Memory B cell (primary cell): ENCODE measurements at regions not wholly inside any gene's neighbourhood (a gene's known extent, or its start where the extent isn't known, plus 50 kb on each side); places are given as distances from the start of the nearest gene placed in this dataset.

Experiments
- ATAC-seq: fragments of 150-1000 bp; cut with Tn5 transposase; 2 replicates; pipeline ENCODE4 v1.10.0; 2021; ENCODE audit warnings: low read depth, mild to moderate bottlenecking, moderate library complexity
- DNase-seq, 2 donors: peaks; one replicate each; pipeline ENCODE4 v3.0.0; 2022; ENCODE audit warnings: low spot score in 2 of 2
- H3K27ac Mint-ChIP-seq: one replicate; pipeline ENCODE4 v1.8.0; 2022; ENCODE audit warnings: mild to moderate bottlenecking, moderate library complexity, mixed read lengths
- H3K27me3 Mint-ChIP-seq: one replicate; pipeline ENCODE4 v1.8.0; 2022; ENCODE audit warnings: mixed read lengths
- H3K36me3 Mint-ChIP-seq: one replicate; pipeline ENCODE4 v1.8.0; 2022; ENCODE audit warnings: mild to moderate bottlenecking, mixed read lengths
- H3K4me1 Mint-ChIP-seq: one replicate; pipeline ENCODE4 v1.8.0; 2022; ENCODE audit warnings: mixed read lengths
- H3K4me3 Mint-ChIP-seq: one replicate; pipeline ENCODE4 v1.8.0; 2022; ENCODE audit warnings: mild to moderate bottlenecking, moderate library complexity, mixed read lengths
- H3K9me3 Mint-ChIP-seq: one replicate; pipeline ENCODE4 v1.8.0; 2022; ENCODE audit warnings: mixed read lengths

- peaks cover 2% of the 10 kb centered on the region for H3K9me3 Mint-ChIP-seq
- H3K27ac Mint-ChIP-seq: no peak overlapping the region
- H3K4me3 Mint-ChIP-seq: no peak overlapping the region
- no peak for ATAC-seq
- H3K4me1 Mint-ChIP-seq: no peaks in the 10 kb centered on the region
- H3K27me3 Mint-ChIP-seq: peaks cover 2% of the 10 kb centered on the region
- no peak for DNase-seq
- no peaks in the 10 kb centered on the region for H3K36me3 Mint-ChIP-seq
Measured at GRCh38 chr11:122033193-122033592, 82.8 kb downstream of the BLID start.

DNA sequence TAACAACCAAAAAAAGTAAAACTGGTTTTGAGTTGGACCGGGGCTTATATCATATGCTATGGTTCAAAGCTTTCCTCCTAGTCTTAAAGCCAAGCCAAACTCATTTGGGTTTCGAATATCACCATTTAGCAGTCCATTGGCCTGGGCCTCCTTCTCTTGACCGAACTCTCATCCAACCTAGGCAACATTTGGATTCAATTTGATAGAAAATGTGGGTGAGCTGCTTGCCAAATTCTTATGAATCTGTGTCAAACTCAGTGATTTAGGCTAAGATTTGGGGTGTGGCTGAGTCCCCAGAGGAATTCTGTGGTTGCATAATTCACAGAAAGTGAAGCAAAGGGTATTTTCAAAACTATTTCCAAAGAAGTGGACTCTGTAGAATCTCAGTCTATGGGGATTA lies 83.7 kb downstream of the BLID start:
- Mint-ChIP-seq H3K9me3 (no peaks in the 10 kb centered on the region), H3K27ac (no peak overlapping the region), H3K36me3 (no peaks in the 10 kb centered on the region), H3K27me3 (peaks cover 3% of the 10 kb centered on the region), H3K4me1 (no peaks in the 10 kb centered on the region), H3K4me3 (no peak overlapping the region)
- DNase-seq: no peak
- ATAC-seq: no peak

DNA sequence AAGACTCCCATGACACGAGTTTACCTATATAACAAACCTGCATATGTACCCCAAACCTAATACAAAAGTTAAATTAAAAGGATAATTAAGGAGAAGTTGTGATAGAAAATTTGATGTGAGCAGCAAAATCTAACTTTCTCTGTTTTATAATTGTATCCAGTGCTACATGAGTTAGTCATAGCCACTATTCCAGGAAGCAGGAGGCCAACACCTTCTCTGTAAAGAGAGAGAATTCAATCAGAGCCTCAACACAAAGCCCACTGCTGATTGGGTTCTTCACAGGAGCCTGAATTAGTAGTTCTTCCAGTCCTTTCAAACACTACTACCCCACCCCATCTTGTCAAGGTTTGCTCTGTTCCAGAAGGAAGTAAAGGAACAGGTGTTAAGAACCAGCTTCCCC lies 84.2 kb downstream of the BLID start:
- ATAC-seq (no peak), DNase-seq (no peak)
- Mint-ChIP-seq H3K4me1 (no peaks in the 10 kb centered on the region), H3K27me3 (peaks cover 3% of the 10 kb centered on the region), H3K4me3 (no peak overlapping the region), H3K36me3 (no peaks in the 10 kb centered on the region), H3K9me3 (no peaks in the 10 kb centered on the region), H3K27ac (no peak overlapping the region)

GRCh38 chr11:122030286-122030685 lies 85.7 kb downstream of the BLID start:
- Mint-ChIP-seq H3K9me3 (no peaks in the 10 kb centered on the region), H3K4me1 (no peaks in the 10 kb centered on the region), H3K4me3 (no peak overlapping the region), H3K27me3 (peaks cover 3% of the 10 kb centered on the region), H3K36me3 (no peaks in the 10 kb centered on the region), H3K27ac (no peak overlapping the region)
- no peak for ATAC-seq
- no peak for DNase-seq

DNA sequence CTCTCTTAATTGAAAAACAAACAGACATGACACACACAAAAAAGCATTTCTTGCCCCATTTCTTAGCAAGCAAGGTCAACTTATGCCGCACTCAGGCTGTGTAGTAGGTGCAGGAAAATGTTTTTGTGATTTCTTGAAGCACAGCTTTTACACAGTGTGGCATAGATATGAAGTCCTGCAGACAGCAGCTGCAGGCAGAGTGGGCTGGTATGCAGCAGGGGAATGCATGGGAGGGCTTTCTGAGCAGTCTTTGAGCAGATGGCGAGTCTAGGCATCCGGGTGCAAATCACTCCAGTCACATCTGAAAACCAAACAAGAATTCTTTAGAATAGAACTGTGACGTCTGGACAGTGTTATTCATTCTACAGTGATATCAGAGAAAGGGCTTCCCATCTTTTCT lies 87.5 kb downstream of the BLID start:
- Mint-ChIP-seq H3K27ac (no peak overlapping the region), H3K27me3 (peaks cover 5% of the 10 kb centered on the region), H3K4me3 (no peak overlapping the region), H3K4me1 (no peaks in the 10 kb centered on the region), H3K36me3 (no peaks in the 10 kb centered on the region), H3K9me3 (no peaks in the 10 kb centered on the region)
- ATAC-seq (no peak), DNase-seq (no peak)

- DNase-seq (no peak), ATAC-seq (no peak)
- Mint-ChIP-seq H3K4me3 (no peak overlapping the region), H3K27me3 (peaks cover 5% of the 10 kb centered on the region), H3K9me3 (no peaks in the 10 kb centered on the region), H3K4me1 (no peaks in the 10 kb centered on the region), H3K27ac (no peak overlapping the region), H3K36me3 (no peaks in the 10 kb centered on the region)
Measured at GRCh38 chr11:122028036-122028435, 88.0 kb downstream of the BLID start.

- H3K4me3 Mint-ChIP-seq: no peak overlapping the region
- no peak overlapping the region for H3K27ac Mint-ChIP-seq
- DNase-seq: no peak
- peaks cover 3% of the 10 kb centered on the region for H3K27me3 Mint-ChIP-seq
- ATAC-seq: no peak
- H3K4me1 Mint-ChIP-seq: no peaks in the 10 kb centered on the region
- H3K36me3 Mint-ChIP-seq: no peaks in the 10 kb centered on the region
- H3K9me3 Mint-ChIP-seq: no peaks in the 10 kb centered on the region
Measured at GRCh38 chr11:122025757-122026156, 90.3 kb downstream of the BLID start.

- Mint-ChIP-seq H3K4me3 (no peak overlapping the region), H3K27me3 (peaks cover 3% of the 10 kb centered on the region), H3K4me1 (no peaks in the 10 kb centered on the region), H3K36me3 (no peaks in the 10 kb centered on the region), H3K9me3 (no peaks in the 10 kb centered on the region), H3K27ac (no peak overlapping the region)
- no peak for DNase-seq
- no peak for ATAC-seq
Measured at GRCh38 chr11:122024278-122024677, 91.7 kb downstream of the BLID start.

- ATAC-seq (no peak), DNase-seq (no peak)
- Mint-ChIP-seq H3K36me3 (no peaks in the 10 kb centered on the region), H3K27ac (no peak overlapping the region), H3K27me3 (peaks cover 3% of the 10 kb centered on the region), H3K4me3 (no peak overlapping the region), H3K4me1 (no peaks in the 10 kb centered on the region), H3K9me3 (no peaks in the 10 kb centered on the region)
Measured at GRCh38 chr11:122023614-122024250, 92.3 kb downstream of the BLID start.

GRCh38 chr11:122022646-122023045 lies 93.4 kb downstream of the BLID start:
- no peaks in the 10 kb centered on the region for H3K36me3 Mint-ChIP-seq
- ATAC-seq (no peak), DNase-seq (no peak)
- no peaks in the 10 kb centered on the region for H3K4me1 Mint-ChIP-seq
- peaks cover 1% of the 10 kb centered on the region for H3K27me3 Mint-ChIP-seq
- no peak overlapping the region for H3K27ac Mint-ChIP-seq
- no peaks in the 10 kb centered on the region for H3K9me3 Mint-ChIP-seq
- H3K4me3 Mint-ChIP-seq: no peak overlapping the region

GRCh38 chr11:122020902-122021301 lies 95.1 kb downstream of the BLID start:
- DNase-seq (no peak), ATAC-seq (no peak)
- peaks cover 1% of the 10 kb centered on the region for H3K27me3 Mint-ChIP-seq
- H3K4me1 Mint-ChIP-seq: no peaks in the 10 kb centered on the region
- no peak overlapping the region for H3K4me3 Mint-ChIP-seq
- no peaks in the 10 kb centered on the region for H3K9me3 Mint-ChIP-seq
- no peaks in the 10 kb centered on the region for H3K36me3 Mint-ChIP-seq
- H3K27ac Mint-ChIP-seq: no peak overlapping the region

DNA sequence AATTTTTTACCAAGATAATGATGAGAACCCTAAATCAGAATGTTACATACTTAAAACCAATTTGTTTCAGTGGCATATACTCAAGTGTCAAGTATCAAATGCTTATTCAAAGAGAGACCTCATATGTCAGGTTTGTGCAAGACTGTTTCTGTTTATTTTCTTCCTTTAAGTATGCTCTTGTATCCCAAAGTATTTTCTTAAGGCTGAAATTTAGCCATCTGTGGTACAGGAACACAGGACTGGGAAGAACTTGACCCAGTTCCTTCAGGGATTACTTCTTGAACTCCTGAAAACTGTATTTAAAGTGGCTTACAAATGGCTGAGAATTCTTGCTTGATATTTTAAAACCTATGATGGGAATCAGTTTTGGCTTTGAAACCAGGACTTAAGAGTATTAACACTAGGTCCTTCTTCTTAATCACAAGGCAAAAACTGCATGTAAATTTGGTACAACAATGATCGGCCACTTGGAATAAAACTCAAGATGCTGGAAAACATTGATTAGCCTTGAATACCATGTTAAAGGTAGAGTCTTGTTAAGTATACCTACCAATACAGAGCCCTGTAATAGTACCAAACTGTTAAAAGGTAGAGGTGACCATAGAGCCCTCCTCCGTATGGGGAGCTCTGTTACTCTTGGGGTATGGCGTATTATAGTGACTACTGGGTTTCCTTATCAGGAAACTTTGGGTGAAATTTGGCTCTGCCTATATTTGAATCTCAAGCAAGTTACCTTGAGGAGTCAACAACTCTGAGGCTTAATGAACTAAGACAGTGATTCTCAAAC lies 95.9 kb downstream of the BLID start:
- Mint-ChIP-seq H3K9me3 (no peaks in the 10 kb centered on the region), H3K27ac (no peak overlapping the region), H3K36me3 (no peaks in the 10 kb centered on the region), H3K27me3 (peaks cover 1% of the 10 kb centered on the region), H3K4me1 (no peaks in the 10 kb centered on the region), H3K4me3 (no peak overlapping the region)
- ATAC-seq: no peak
- DNase-seq: no peak

DNA sequence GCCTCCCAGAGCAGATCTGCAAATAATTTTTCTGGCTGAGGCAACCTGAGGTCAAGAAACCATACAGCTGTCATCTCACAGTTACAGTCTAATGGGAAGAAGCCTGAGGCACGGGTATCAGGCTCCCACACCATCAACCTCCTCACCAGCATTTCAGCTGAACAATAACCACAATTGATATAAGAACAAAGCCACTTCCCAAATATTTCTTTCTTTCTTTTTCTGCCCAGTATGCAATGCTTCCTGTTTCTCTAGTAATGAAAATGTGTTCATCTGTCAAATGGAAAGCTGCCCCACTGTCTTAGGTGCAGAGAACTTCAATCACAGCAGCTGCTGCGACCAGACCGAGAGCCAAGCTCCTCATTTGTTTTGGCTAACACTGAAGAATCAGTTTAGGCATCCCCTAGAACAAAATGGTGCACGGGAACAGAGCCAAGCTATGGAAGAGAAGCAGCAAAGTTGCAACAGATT lies 108.4 kb downstream of the BLID start:
- H3K4me3 Mint-ChIP-seq: no peak overlapping the region
- no peaks in the 10 kb centered on the region for H3K36me3 Mint-ChIP-seq
- no peaks in the 10 kb centered on the region for H3K4me1 Mint-ChIP-seq
- no peak for DNase-seq
- no peaks in the 10 kb centered on the region for H3K27me3 Mint-ChIP-seq
- H3K9me3 Mint-ChIP-seq: no peaks in the 10 kb centered on the region
- H3K27ac Mint-ChIP-seq: no peak overlapping the region
- ATAC-seq: no peak

DNA sequence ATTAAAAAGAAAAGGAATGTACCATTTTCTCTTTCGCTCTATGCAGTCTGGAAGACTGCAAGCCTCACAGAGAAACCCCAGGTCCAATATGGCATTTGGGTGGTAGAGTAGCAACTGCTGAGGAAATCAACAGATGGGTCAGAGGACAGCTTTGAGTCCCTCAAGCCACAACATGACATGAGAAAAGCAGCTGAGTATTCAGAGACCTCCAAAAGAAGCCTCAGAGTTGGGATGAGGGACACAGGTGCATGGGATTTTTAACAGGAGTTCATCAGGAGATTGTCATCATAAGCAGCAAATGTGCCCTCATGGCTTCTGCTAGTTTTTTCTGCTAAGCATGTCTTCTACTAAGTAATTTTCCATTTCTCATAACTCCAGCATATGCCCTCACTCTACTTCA lies 111.6 kb downstream of the BLID start:
- Mint-ChIP-seq H3K4me1 (no peaks in the 10 kb centered on the region), H3K4me3 (no peak overlapping the region), H3K9me3 (no peaks in the 10 kb centered on the region), H3K36me3 (no peaks in the 10 kb centered on the region), H3K27ac (no peak overlapping the region), H3K27me3 (no peaks in the 10 kb centered on the region)
- no peak for ATAC-seq
- DNase-seq: no peak

DNA sequence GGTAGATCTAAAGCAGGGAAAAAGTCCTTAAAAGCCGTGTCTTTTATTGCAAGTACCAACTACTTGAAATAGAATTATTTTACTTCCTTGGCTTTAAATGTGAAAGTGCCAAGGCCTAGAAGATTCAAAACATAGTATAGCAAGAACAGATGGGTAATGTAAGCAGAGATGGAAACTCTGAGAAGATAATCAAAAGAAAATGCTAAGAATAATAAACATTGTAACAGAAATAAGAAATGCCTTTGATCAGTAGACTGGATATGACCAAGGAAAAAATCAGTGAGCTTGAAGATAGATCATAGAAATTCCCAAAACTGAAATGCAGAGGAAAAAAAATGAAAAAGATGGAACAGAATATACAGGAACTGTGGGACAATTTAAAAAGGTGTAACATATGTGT lies 113.1 kb downstream of the BLID start:
- H3K9me3 Mint-ChIP-seq: no peaks in the 10 kb centered on the region
- DNase-seq (no peak), ATAC-seq (no peak)
- no peaks in the 10 kb centered on the region for H3K36me3 Mint-ChIP-seq
- no peak overlapping the region for H3K4me3 Mint-ChIP-seq
- H3K4me1 Mint-ChIP-seq: no peaks in the 10 kb centered on the region
- H3K27ac Mint-ChIP-seq: no peak overlapping the region
- no peaks in the 10 kb centered on the region for H3K27me3 Mint-ChIP-seq
